ENCODE measurements at regions not wholly inside any gene's neighbourhood (a gene's known extent, or its start where the extent isn't known, plus 50 kb on each side); places are given as distances from the start of the nearest gene placed in this dataset.

DNA sequence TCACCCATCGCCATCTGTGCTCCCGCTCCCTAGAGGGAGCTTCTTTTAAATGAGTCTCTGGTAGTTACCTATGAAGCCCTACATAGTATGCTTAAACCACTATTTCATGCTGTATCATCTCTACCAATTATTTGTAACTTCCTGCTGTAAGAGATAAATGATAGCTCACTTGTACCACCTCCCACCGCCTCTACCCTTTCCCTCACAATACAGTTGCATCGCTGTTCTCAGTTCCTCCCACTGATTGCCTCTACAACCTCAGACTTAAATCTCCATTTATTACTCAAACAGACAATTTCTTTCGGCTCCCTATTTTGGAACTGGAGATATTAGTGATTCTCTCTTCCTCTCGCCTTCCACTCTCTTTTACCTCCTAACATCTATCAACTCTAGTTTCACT, 222.9 kb upstream of the ZC3H12C start:
- no peak for ATAC-seq

DNA sequence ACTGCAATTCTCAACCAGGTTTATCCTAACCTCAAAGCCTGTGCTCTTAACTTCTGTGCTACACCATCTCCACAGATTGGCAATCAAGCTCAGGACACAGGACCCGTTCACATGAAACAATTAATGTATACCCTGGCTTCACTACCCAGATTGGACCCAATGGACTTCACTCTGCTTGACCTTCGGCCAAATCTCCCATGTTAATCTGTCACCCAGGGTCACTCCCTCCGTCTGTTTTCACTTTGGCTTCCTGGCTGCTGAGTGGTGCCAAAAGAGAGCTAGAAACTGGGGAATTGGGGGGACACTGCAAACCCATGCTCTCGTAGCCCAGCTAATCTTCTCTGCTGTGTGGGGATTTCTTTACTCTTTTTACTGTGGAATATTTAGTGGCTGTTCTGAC, 216.1 kb upstream of the ZC3H12C start:
- Histone ChIP-seq H3K4me1 (ENCODE audit: insufficient read depth) (no peaks in the 10 kb centered on the region), H3K4me2 (no peak overlapping the region), H3K36me3 (ENCODE audit: insufficient read depth) (no peaks in the 10 kb centered on the region), H3K4me3 (no peak overlapping the region), H2AFZ (no peak overlapping the region), H3K9me2 (ENCODE audit: insufficient read depth) (no peaks in the 10 kb centered on the region), H3F3A (replicated peaks; ENCODE audit: low read depth) (no peaks in the 10 kb centered on the region), H3K27ac (ENCODE audit: low read depth) (no peak overlapping the region), H4K20me1 (replicated peaks; ENCODE audit: insufficient read depth) (no peaks in the 10 kb centered on the region), H3K79me2 (replicated peaks; ENCODE audit: insufficient read depth) (no peaks in the 10 kb centered on the region), H3K27me3 (ENCODE audit: insufficient read depth) (no peaks in the 10 kb centered on the region)
- H3K27ac Mint-ChIP-seq: no peak overlapping the region
- no peaks in the 10 kb centered on the region; the same call in 1 of the 3 replicates for H3K9me3 Mint-ChIP-seq
- H3K36me3 Mint-ChIP-seq (ENCODE audit: low read depth): no peaks in the 10 kb centered on the region
- no peak for ATAC-seq
- H3K4me1 Mint-ChIP-seq: no peaks in the 10 kb centered on the region
- DNase-seq (ENCODE audit: low spot score): no peak
- H3K4me3 Mint-ChIP-seq: no peak overlapping the region
- no peaks in the 10 kb centered on the region for H3K27me3 Mint-ChIP-seq (ENCODE audit: insufficient read depth, low read depth, poor library complexity)
- no peak for TF ChIP-seq ZNF114 (CRISPR knock-in tag; IDR thresholded peaks at IDR 0.05)
- TF ChIP-seq JUNB (IDR thresholded peaks at IDR 0.05; ENCODE audit: unreplicated experiment): no peak
- TF ChIP-seq, protein P1, sequence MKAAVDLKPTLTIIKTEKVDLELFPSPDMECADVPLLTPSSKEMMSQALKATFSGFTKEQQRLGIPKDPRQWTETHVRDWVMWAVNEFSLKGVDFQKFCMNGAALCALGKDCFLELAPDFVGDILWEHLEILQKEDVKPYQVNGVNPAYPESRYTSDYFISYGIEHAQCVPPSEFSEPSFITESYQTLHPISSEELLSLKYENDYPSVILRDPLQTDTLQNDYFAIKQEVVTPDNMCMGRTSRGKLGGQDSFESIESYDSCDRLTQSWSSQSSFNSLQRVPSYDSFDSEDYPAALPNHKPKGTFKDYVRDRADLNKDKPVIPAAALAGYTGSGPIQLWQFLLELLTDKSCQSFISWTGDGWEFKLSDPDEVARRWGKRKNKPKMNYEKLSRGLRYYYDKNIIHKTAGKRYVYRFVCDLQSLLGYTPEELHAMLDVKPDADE (IDR thresholded peaks at IDR 0.05): no peak
- TF ChIP-seq, protein P2, sequence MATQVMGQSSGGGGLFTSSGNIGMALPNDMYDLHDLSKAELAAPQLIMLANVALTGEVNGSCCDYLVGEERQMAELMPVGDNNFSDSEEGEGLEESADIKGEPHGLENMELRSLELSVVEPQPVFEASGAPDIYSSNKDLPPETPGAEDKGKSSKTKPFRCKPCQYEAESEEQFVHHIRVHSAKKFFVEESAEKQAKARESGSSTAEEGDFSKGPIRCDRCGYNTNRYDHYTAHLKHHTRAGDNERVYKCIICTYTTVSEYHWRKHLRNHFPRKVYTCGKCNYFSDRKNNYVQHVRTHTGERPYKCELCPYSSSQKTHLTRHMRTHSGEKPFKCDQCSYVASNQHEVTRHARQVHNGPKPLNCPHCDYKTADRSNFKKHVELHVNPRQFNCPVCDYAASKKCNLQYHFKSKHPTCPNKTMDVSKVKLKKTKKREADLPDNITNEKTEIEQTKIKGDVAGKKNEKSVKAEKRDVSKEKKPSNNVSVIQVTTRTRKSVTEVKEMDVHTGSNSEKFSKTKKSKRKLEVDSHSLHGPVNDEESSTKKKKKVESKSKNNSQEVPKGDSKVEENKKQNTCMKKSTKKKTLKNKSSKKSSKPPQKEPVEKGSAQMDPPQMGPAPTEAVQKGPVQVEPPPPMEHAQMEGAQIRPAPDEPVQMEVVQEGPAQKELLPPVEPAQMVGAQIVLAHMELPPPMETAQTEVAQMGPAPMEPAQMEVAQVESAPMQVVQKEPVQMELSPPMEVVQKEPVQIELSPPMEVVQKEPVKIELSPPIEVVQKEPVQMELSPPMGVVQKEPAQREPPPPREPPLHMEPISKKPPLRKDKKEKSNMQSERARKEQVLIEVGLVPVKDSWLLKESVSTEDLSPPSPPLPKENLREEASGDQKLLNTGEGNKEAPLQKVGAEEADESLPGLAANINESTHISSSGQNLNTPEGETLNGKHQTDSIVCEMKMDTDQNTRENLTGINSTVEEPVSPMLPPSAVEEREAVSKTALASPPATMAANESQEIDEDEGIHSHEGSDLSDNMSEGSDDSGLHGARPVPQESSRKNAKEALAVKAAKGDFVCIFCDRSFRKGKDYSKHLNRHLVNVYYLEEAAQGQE (IDR thresholded peaks at IDR 0.05; ENCODE audit: unreplicated experiment): no peak

More for the DNA sequence above, 222.9 kb upstream of the ZC3H12C start:
- H2AFZ ChIP-seq: no peak overlapping the region
- no peaks in the 10 kb centered on the region for H4K20me1 ChIP-seq (replicated peaks; ENCODE audit: insufficient read depth)
- no peaks in the 10 kb centered on the region for H3K9me2 ChIP-seq (ENCODE audit: insufficient read depth)
- H3K4me1 ChIP-seq (ENCODE audit: insufficient read depth): peaks cover 2% of the 10 kb centered on the region; the same call in 1 of the 2 replicates
- no peaks in the 10 kb centered on the region for H3K36me3 Mint-ChIP-seq (ENCODE audit: low read depth)
- H3K4me3 ChIP-seq: no peak overlapping the region
- H3K27ac Mint-ChIP-seq: no peak overlapping the region; the same call in 1 of the 2 replicates
- peaks cover 2% of the 10 kb centered on the region for H3K27me3 Mint-ChIP-seq (ENCODE audit: insufficient read depth, low read depth, poor library complexity)
- no peak for DNase-seq (ENCODE audit: low spot score)
- H3F3A ChIP-seq (replicated peaks; ENCODE audit: low read depth): no peaks in the 10 kb centered on the region
- no peaks in the 10 kb centered on the region for H3K36me3 ChIP-seq (ENCODE audit: insufficient read depth)
- H3K9me3 Mint-ChIP-seq: no peaks in the 10 kb centered on the region
- H3K4me3 Mint-ChIP-seq: no peak overlapping the region
- H3K27me3 ChIP-seq (ENCODE audit: insufficient read depth): no peaks in the 10 kb centered on the region
- peaks cover under 1% of the 10 kb centered on the region; the same call in 2 of the 3 replicates for H3K4me1 Mint-ChIP-seq
- no peak overlapping the region for H3K4me2 ChIP-seq
- TF ChIP-seq, protein P3, sequence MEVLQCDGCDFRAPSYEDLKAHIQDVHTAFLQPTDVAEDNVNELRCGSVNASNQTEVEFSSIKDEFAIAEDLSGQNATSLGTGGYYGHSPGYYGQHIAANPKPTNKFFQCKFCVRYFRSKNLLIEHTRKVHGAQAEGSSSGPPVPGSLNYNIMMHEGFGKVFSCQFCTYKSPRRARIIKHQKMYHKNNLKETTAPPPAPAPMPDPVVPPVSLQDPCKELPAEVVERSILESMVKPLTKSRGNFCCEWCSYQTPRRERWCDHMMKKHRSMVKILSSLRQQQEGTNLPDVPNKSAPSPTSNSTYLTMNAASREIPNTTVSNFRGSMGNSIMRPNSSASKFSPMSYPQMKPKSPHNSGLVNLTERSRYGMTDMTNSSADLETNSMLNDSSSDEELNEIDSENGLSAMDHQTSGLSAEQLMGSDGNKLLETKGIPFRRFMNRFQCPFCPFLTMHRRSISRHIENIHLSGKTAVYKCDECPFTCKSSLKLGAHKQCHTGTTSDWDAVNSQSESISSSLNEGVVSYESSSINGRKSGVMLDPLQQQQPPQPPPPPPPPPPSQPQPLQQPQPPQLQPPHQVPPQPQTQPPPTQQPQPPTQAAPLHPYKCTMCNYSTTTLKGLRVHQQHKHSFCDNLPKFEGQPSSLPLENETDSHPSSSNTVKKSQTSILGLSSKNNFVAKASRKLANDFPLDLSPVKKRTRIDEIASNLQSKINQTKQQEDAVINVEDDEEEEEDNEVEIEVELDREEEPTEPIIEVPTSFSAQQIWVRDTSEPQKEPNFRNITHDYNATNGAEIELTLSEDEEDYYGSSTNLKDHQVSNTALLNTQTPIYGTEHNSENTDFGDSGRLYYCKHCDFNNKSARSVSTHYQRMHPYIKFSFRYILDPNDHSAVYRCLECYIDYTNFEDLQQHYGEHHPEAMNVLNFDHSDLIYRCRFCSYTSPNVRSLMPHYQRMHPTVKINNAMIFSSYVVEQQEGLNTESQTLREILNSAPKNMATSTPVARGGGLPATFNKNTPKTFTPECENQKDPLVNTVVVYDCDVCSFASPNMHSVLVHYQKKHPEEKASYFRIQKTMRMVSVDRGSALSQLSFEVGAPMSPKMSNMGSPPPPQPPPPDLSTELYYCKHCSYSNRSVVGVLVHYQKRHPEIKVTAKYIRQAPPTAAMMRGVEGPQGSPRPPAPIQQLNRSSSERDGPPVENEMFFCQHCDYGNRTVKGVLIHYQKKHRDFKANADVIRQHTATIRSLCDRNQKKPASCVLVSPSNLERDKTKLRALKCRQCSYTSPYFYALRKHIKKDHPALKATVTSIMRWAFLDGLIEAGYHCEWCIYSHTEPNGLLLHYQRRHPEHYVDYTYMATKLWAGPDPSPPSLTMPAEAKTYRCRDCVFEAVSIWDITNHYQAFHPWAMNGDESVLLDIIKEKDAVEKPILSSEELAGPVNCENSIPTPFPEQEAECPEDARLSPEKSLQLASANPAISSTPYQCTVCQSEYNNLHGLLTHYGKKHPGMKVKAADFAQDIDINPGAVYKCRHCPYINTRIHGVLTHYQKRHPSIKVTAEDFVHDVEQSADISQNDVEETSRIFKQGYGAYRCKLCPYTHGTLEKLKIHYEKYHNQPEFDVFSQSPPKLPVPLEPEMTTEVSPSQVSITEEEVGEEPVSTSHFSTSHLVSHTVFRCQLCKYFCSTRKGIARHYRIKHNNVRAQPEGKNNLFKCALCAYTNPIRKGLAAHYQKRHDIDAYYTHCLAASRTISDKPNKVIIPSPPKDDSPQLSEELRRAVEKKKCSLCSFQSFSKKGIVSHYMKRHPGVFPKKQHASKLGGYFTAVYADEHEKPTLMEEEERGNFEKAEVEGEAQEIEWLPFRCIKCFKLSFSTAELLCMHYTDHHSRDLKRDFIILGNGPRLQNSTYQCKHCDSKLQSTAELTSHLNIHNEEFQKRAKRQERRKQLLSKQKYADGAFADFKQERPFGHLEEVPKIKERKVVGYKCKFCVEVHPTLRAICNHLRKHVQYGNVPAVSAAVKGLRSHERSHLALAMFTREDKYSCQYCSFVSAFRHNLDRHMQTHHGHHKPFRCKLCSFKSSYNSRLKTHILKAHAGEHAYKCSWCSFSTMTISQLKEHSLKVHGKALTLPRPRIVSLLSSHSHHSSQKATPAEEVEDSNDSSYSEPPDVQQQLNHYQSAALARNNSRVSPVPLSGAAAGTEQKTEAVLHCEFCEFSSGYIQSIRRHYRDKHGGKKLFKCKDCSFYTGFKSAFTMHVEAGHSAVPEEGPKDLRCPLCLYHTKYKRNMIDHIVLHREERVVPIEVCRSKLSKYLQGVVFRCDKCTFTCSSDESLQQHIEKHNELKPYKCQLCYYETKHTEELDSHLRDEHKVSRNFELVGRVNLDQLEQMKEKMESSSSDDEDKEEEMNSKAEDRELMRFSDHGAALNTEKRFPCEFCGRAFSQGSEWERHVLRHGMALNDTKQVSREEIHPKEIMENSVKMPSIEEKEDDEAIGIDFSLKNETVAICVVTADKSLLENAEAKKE (CRISPR knock-in tag; IDR thresholded peaks at IDR 0.05): no peak
- no peak for TF ChIP-seq STAT1 (IDR thresholded peaks at IDR 0.05; ENCODE audit: unreplicated experiment)
- H3K79me2 ChIP-seq (replicated peaks; ENCODE audit: insufficient read depth): no peaks in the 10 kb centered on the region
- no peak overlapping the region for H3K27ac ChIP-seq (ENCODE audit: low read depth)
